Neural progenitor cell (in vitro differentiated cells): ENCODE measurements at regions not wholly inside any gene's neighbourhood (a gene's known extent, or its start where the extent isn't known, plus 50 kb on each side); places are given as distances from the start of the nearest gene placed in this dataset.

ENCODE experiments used
- CTCF ChIP-seq: fragments of 200-600 bp; sonication (generic); IDR thresholded peaks from 2 replicates; pipeline ENCODE4 v1.5.1; 2017; ENCODE audit warnings: antibody characterized with exemption, mild to moderate bottlenecking
- EZH2 ChIP-seq: fragments of 200-600 bp; sonication (generic); IDR thresholded peaks from 2 replicates; pipeline ENCODE4 v1.6.1; 2017; ENCODE audit warnings: antibody characterized with exemption, mild to moderate bottlenecking, moderate library complexity
- EZH2phosphoT487 ChIP-seq: fragments of 200-600 bp; sonication (generic); IDR thresholded peaks from 2 replicates; pipeline ENCODE4 v1.6.1; 2017; ENCODE audit warnings: antibody characterized with exemption

- TF ChIP-seq CTCF = no peak
- no peak for TF ChIP-seq EZH2
- no peak for TF ChIP-seq EZH2phosphoT487
These were observed 67.7 kb upstream of the GOT2 start for GRCh38 chr16:58801838-58802237.
